ENCODE measurements at regions not wholly inside any gene's neighbourhood (a gene's known extent, or its start where the extent isn't known, plus 50 kb on each side); places are given as distances from the start of the nearest gene placed in this dataset.

- Mint-ChIP-seq H3K4me1 (peaks cover 6% of the 10 kb centered on the region in 2 experiments), H3K27ac (no peak overlapping the region), H3K9me3 (peaks cover 14 to 16% of the 10 kb centered on the region in 2 experiments), H3K4me3 (no peak overlapping the region), H3K27me3 (ENCODE audit: low read depth) (peaks cover 8% of the 10 kb centered on the region), H3K36me3 (ENCODE audit: insufficient read depth in 1 of 3, low read depth in 3 of 3) (peaks cover 0 to 14% (median 5%) of the 10 kb centered on the region in 3 experiments; a peak in 4 of 7 replicates)
- H3K4me1 ChIP-seq (ENCODE audit: insufficient read depth, low read length) = no peaks in the 10 kb centered on the region
- no peak overlapping the region for H2BK20ac ChIP-seq (ENCODE audit: low read depth, low read length, poor library complexity, severe bottlenecking)
- H3K9me3 ChIP-seq (ENCODE audit: control insufficient read depth, low read depth, low read length) = no peaks in the 10 kb centered on the region
- DNase-seq = no peak
- no peaks in the 10 kb centered on the region for H3K79me1 ChIP-seq (ENCODE audit: insufficient read depth, low read depth, low read length, poor library complexity, severe bottlenecking)
- no peak overlapping the region for H4K91ac ChIP-seq (ENCODE audit: insufficient read length, low read depth, low read length)
- H3K27ac ChIP-seq (ENCODE audit: insufficient read length, low read depth, low read length) = no peak overlapping the region
- H3K23me2 ChIP-seq (ENCODE audit: insufficient read length, low read depth, low read length, poor library complexity, severe bottlenecking) = no peaks in the 10 kb centered on the region
- H2AK5ac ChIP-seq (ENCODE audit: insufficient read length, low read length) = no peak overlapping the region
- no peaks in the 10 kb centered on the region for H3K27me3 ChIP-seq (ENCODE audit: insufficient read depth, low read length)
- H4K5ac ChIP-seq (ENCODE audit: insufficient read length, low read depth, low read length) = no peak overlapping the region
- H2AFZ ChIP-seq (ENCODE audit: low read length) = no peak overlapping the region
- no peaks in the 10 kb centered on the region for H4K20me1 ChIP-seq (ENCODE audit: control insufficient read depth, insufficient read depth, insufficient read length)
- TF ChIP-seq CTCF (conservative IDR thresholded peaks at IDR 0.05) = no peak
- no peak overlapping the region for H3T11ph ChIP-seq (ENCODE audit: low read length)
- H3K9ac ChIP-seq (ENCODE audit: extremely low read depth, insufficient read length, low read length) = no peak overlapping the region
- no peak overlapping the region for H2BK15ac ChIP-seq (ENCODE audit: low read depth, low read length)
- no peak overlapping the region for H2BK12ac ChIP-seq (ENCODE audit: insufficient read length, low read depth, low read length)
- no peak overlapping the region for H3K18ac ChIP-seq (ENCODE audit: insufficient read length, low read depth, low read length)
- H2BK5ac ChIP-seq (ENCODE audit: insufficient read length, low read length) = no peak overlapping the region
- WGBS (ENCODE audit: extremely low coverage, insufficient read length, low lambda C conversion rate) = no CpG with 5 or more reads among the region's 2 CpGs
- H3K56ac ChIP-seq (ENCODE audit: insufficient read length, low read depth, low read length) = no peak overlapping the region
- H2BK120ac ChIP-seq (ENCODE audit: low read depth, low read length, poor library complexity, severe bottlenecking) = no peak overlapping the region
- H3K4me2 ChIP-seq (ENCODE audit: insufficient read depth, insufficient read length, low read length) = no peak overlapping the region
- H3K14ac ChIP-seq (ENCODE audit: insufficient read depth, low read length) = no peak overlapping the region
- no peak overlapping the region for H3K4ac ChIP-seq (ENCODE audit: low read depth, low read length)
- no peak overlapping the region for H4K8ac ChIP-seq (replicated peaks; ENCODE audit: insufficient read length, low read depth, low read length)
- H3K79me2 ChIP-seq (ENCODE audit: insufficient read depth, low read length) = no peaks in the 10 kb centered on the region
- no peak overlapping the region for H3K23ac ChIP-seq (ENCODE audit: insufficient read length, low read depth, low read length)
Measured at GRCh38 chr20:57928181-57928967, 218.6 kb upstream of the PMEPA1 start.
